PC-9 (cell line): ENCODE measurements at regions not wholly inside any gene's neighbourhood (a gene's known extent, or its start where the extent isn't known, plus 50 kb on each side); places are given as distances from the start of the nearest gene placed in this dataset.

ENCODE experiments used
- EZH2 ChIP-seq: fragments of 200-600 bp; sonication (generic); IDR thresholded peaks from 2 replicates; pipeline ENCODE4 v1.8.0; 2017; ENCODE audit warnings: antibody characterized with exemption, low read depth
- TF ChIP-seq, protein P1 (sequence below): fragments of 200-600 bp; sonication (generic); conservative IDR thresholded peaks from 2 replicates; pipeline ENCODE4 v1.6.1; 2017; ENCODE audit warnings: mixed run types, antibody characterized with exemption, mild to moderate bottlenecking, moderate library complexity

DNA sequence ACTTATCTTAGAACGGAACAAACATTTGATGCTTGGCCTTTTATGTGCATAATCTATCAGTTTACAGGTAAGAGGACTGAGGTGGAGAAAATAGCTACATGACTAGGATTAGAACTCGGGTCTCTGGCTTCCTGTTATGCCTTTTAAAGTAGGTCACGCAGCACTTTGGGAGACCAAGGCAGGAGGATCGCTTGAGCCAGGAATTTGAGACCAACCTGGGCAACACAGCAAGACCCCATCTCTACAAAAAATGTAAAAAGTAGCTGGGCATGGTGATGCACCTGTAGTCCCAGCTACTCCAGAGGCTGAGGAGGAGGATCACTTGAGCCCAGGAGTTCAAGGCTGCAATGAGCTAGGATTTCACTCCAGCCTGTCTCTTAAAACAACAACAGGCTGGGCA is 81.9 kb upstream of the AKT3 start:
- TF ChIP-seq, protein P1, sequence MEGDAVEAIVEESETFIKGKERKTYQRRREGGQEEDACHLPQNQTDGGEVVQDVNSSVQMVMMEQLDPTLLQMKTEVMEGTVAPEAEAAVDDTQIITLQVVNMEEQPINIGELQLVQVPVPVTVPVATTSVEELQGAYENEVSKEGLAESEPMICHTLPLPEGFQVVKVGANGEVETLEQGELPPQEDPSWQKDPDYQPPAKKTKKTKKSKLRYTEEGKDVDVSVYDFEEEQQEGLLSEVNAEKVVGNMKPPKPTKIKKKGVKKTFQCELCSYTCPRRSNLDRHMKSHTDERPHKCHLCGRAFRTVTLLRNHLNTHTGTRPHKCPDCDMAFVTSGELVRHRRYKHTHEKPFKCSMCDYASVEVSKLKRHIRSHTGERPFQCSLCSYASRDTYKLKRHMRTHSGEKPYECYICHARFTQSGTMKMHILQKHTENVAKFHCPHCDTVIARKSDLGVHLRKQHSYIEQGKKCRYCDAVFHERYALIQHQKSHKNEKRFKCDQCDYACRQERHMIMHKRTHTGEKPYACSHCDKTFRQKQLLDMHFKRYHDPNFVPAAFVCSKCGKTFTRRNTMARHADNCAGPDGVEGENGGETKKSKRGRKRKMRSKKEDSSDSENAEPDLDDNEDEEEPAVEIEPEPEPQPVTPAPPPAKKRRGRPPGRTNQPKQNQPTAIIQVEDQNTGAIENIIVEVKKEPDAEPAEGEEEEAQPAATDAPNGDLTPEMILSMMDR: no peak
- no peak for TF ChIP-seq EZH2
